ENCODE measurements at regions not wholly inside any gene's neighbourhood (a gene's known extent, or its start where the extent isn't known, plus 50 kb on each side); places are given as distances from the start of the nearest gene placed in this dataset.
A peak's percentile ranks its signal among the peaks of the same experiment; 100 is the strongest.

DNA sequence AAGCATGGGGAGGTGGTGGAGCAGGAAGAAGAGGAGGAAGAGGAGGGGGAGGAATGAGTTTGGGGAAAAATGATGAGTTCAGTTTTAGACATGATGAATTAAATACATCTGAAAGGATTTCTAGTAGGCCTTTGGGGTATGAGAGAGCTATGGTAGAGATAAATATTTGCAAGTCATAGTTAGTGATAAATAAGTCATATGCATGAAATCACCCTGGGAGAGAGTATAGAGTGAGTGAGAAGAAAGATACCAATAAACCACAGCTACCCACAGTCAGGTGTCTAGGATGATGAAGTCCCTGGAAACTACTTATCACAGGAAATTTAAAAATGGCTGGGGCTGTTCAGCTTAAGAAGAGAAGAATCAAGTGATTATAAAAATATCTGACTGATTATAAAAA lies 240.5 kb downstream of the RDH14 start:
- Histone ChIP-seq H3K27me3 (ENCODE audit: control insufficient read depth, insufficient read depth, low read length) (no peaks in the 10 kb centered on the region), H2AFZ (ENCODE audit: low read length) (no peak overlapping the region), H3K9me3 (ENCODE audit: control insufficient read depth, insufficient read depth, low read depth, low read length) (no peaks in the 10 kb centered on the region), H3K4me1 (ENCODE audit: control insufficient read depth, extremely low read depth, insufficient read depth, low read length) (no peaks in the 10 kb centered on the region), H3K9ac (ENCODE audit: insufficient read depth, low read length) (no peak overlapping the region), H3K79me2 (ENCODE audit: control insufficient read depth, insufficient read depth, low read length) (no peaks in the 10 kb centered on the region), H4K20me1 (ENCODE audit: control insufficient read depth, extremely low read depth, insufficient read depth, low read length) (no peaks in the 10 kb centered on the region), H3K36me3 (ENCODE audit: control insufficient read depth, insufficient read depth, low read length) (no peaks in the 10 kb centered on the region), H3K4me2 (ENCODE audit: extremely low read depth, insufficient read depth, low read length) (no peak overlapping the region), H3K27ac (ENCODE audit: insufficient read depth, low read length) (no peak overlapping the region), H3K4me3 (replicated peaks in 1 of 4; ENCODE audit: control extremely low read depth in 1 of 4, insufficient read depth in 1 of 4, low read depth in 3 of 4, low read length in 4 of 4) (no peak overlapping the region)
- peak in 1 of 2 donors; percentile 51 for DNase-seq (ENCODE audit: low read depth in 2 of 2)
- no peak for TF ChIP-seq EZH2 (IDR thresholded peaks at IDR 0.05; ENCODE audit: low read length, missing control alignments)
- TF ChIP-seq, protein P1, sequence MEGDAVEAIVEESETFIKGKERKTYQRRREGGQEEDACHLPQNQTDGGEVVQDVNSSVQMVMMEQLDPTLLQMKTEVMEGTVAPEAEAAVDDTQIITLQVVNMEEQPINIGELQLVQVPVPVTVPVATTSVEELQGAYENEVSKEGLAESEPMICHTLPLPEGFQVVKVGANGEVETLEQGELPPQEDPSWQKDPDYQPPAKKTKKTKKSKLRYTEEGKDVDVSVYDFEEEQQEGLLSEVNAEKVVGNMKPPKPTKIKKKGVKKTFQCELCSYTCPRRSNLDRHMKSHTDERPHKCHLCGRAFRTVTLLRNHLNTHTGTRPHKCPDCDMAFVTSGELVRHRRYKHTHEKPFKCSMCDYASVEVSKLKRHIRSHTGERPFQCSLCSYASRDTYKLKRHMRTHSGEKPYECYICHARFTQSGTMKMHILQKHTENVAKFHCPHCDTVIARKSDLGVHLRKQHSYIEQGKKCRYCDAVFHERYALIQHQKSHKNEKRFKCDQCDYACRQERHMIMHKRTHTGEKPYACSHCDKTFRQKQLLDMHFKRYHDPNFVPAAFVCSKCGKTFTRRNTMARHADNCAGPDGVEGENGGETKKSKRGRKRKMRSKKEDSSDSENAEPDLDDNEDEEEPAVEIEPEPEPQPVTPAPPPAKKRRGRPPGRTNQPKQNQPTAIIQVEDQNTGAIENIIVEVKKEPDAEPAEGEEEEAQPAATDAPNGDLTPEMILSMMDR (conservative IDR thresholded peaks at IDR 0.05 in 1 of 2, IDR thresholded peaks at IDR 0.05 in 1 of 2; ENCODE audit: low read depth in 1 of 2, low read length in 2 of 2), result no peak

DNA sequence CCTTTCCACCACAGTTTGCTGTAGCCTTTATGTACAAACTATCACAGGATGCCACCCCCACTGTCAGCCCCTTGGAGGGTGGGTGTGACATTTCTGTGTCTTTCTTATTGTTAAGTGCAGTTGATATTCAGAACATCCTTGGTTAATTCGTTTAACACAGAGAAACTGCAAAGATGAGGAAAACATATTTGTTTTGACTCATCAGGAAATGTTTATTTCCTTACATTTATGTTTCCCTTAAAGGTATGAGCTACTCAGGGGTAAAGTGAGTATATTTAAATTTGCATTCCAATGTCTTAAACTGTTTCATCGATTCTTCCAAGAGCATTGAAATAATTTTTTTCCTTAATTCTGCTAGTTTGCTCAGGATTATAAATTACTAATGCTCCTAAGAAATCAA lies 243.4 kb downstream of the RDH14 start:
- no peaks in the 10 kb centered on the region for H3K79me2 ChIP-seq (ENCODE audit: control insufficient read depth, insufficient read depth, low read length)
- no peak overlapping the region for H2AFZ ChIP-seq (ENCODE audit: low read length)
- TF ChIP-seq, protein P1 (conservative IDR thresholded peaks at IDR 0.05 in 1 of 2, IDR thresholded peaks at IDR 0.05 in 1 of 2; ENCODE audit: low read depth in 1 of 2, low read length in 2 of 2), result no peak
- no peak for TF ChIP-seq EZH2 (IDR thresholded peaks at IDR 0.05; ENCODE audit: low read length, missing control alignments)
- H3K27me3 ChIP-seq (ENCODE audit: control insufficient read depth, insufficient read depth, low read length), result no peaks in the 10 kb centered on the region
- no peak overlapping the region for H3K27ac ChIP-seq (ENCODE audit: insufficient read depth, low read length)
- no peaks in the 10 kb centered on the region for H3K9me3 ChIP-seq (ENCODE audit: control insufficient read depth, insufficient read depth, low read depth, low read length)
- H3K4me2 ChIP-seq (ENCODE audit: extremely low read depth, insufficient read depth, low read length), result no peak overlapping the region
- H3K9ac ChIP-seq (ENCODE audit: insufficient read depth, low read length), result no peak overlapping the region
- H3K4me1 ChIP-seq (ENCODE audit: control insufficient read depth, extremely low read depth, insufficient read depth, low read length), result no peaks in the 10 kb centered on the region
- no peaks in the 10 kb centered on the region for H4K20me1 ChIP-seq (ENCODE audit: control insufficient read depth, extremely low read depth, insufficient read depth, low read length)
- no peak overlapping the region for H3K4me3 ChIP-seq (replicated peaks in 1 of 4; ENCODE audit: control extremely low read depth in 1 of 4, insufficient read depth in 1 of 4, low read depth in 3 of 4, low read length in 4 of 4)
- no peaks in the 10 kb centered on the region for H3K36me3 ChIP-seq (ENCODE audit: control insufficient read depth, insufficient read depth, low read length)
- DNase-seq (ENCODE audit: low read depth in 2 of 2), result no peak

GRCh38 chr2:18312818-18313217 lies 247.6 kb downstream of the RDH14 start:
- no peak overlapping the region for H3K4me2 ChIP-seq (ENCODE audit: extremely low read depth, insufficient read depth, low read length)
- no peaks in the 10 kb centered on the region for H3K9me3 ChIP-seq (ENCODE audit: control insufficient read depth, insufficient read depth, low read depth, low read length)
- no peaks in the 10 kb centered on the region for H3K79me2 ChIP-seq (ENCODE audit: control insufficient read depth, insufficient read depth, low read length)
- no peak overlapping the region for H3K9ac ChIP-seq (ENCODE audit: insufficient read depth, low read length)
- TF ChIP-seq, protein P1 (conservative IDR thresholded peaks at IDR 0.05 in 1 of 2, IDR thresholded peaks at IDR 0.05 in 1 of 2; ENCODE audit: low read depth in 1 of 2, low read length in 2 of 2), result no peak
- no peak for TF ChIP-seq EZH2 (IDR thresholded peaks at IDR 0.05; ENCODE audit: low read length, missing control alignments)
- no peak for DNase-seq (ENCODE audit: low read depth in 2 of 2)
- no peaks in the 10 kb centered on the region for H3K36me3 ChIP-seq (ENCODE audit: control insufficient read depth, insufficient read depth, low read length)
- no peak overlapping the region for H2AFZ ChIP-seq (ENCODE audit: low read length)
- no peak overlapping the region for H3K27ac ChIP-seq (ENCODE audit: insufficient read depth, low read length)
- H3K27me3 ChIP-seq (ENCODE audit: control insufficient read depth, insufficient read depth, low read length), result no peaks in the 10 kb centered on the region
- H3K4me3 ChIP-seq (replicated peaks in 1 of 4; ENCODE audit: control extremely low read depth in 1 of 4, insufficient read depth in 1 of 4, low read depth in 3 of 4, low read length in 4 of 4), result no peak overlapping the region
- no peaks in the 10 kb centered on the region for H4K20me1 ChIP-seq (ENCODE audit: control insufficient read depth, extremely low read depth, insufficient read depth, low read length)
- no peaks in the 10 kb centered on the region for H3K4me1 ChIP-seq (ENCODE audit: control insufficient read depth, extremely low read depth, insufficient read depth, low read length)

Measured in fibroblast of lung (primary cell).